HCT116 (cell line): ENCODE measurements at regions not wholly inside any gene's neighbourhood (a gene's known extent, or its start where the extent isn't known, plus 50 kb on each side); places are given as distances from the start of the nearest gene placed in this dataset.

Experiments
- ATAC-seq: fragments of 200-7000 bp; cut with Tn5 transposase; 2 replicates; pipeline ENCODE4 v1.9.1; 2020; ENCODE audit warnings: mild to moderate bottlenecking, moderate library complexity
- BruUV-seq: library from RNA; stranded (reverse); fragments of 400-500 nt; replicated peaks from 2 replicates; lab custom pipeline; 2021; lab: Mats Ljungman, UMichigan
- CTCF ChIA-PET: fragments of 300-600 bp; sonication (Branson Sonifier 250); formaldehyde crosslinking; loops from one replicate; lab custom pipeline; 2021; ENCODE audit warnings: antibody characterized with exemption; lab: Charles Lee
- POLR2A ChIA-PET: fragments of 300-600, 350-600 bp; sonication (Branson Sonifier 250); formaldehyde crosslinking; loops from one replicate; lab custom pipeline; 2021; ENCODE audit warnings: antibody characterized with exemption; lab: Charles Lee
- RAD21 ChIA-PET, 2 experiments: fragments of 300-600 bp; sonication (Branson Sonifier 250); formaldehyde crosslinking; loops; one replicate each; lab custom pipeline; 2023; ENCODE audit warnings: low total read pairs in 2 of 2; ENCODE audit not compliant: uncharacterized antibody in 2 of 2, unreplicated experiment in 2 of 2, low non-redundant PET in 1 of 2; lab: Charles Lee
- DNase-seq: peaks from one replicate; pipeline ENCODE4 v3.0.0-alpha.2; 2010; ENCODE audit warnings: low read depth, low spot score
- H2AFZ ChIP-seq: fragments of 200-600 bp; shearing (Covaris generic), sonication (generic); 2 replicates; pipeline ENCODE4 v1.6.1; 2017; ENCODE audit warnings: low read depth, mixed run types, mixed read lengths, antibody characterized with exemption, low read length; ENCODE audit not compliant: poor library complexity, severe bottlenecking
- H3K27ac ChIP-seq: 2 replicates; pipeline ENCODE4 v1.5.1; 2012; ENCODE audit warnings: low read depth, low read length
- H3K27me3 ChIP-seq: fragments of 200-600 bp; sonication (generic); 2 replicates; pipeline ENCODE4 v1.6.1; 2016; ENCODE audit warnings: mixed run types, low read length, mixed read lengths; ENCODE audit not compliant: insufficient read depth
- H3K36me3 ChIP-seq, 2 experiments: fragments of 200-500 bp in 1 of 2; fragments of 200-600 bp in 1 of 2; sonication (Bioruptor generic) in 1 of 2; sonication (generic) in 1 of 2; 2 replicates each; pipeline versions ENCODE4 v1.5.1 to v1.6.1; 2014 to 2016; ENCODE audit warnings: low read length in 2 of 2, inconsistent platforms in 1 of 2, mixed read lengths in 1 of 2, mixed run types in 1 of 2; ENCODE audit not compliant: insufficient read depth in 2 of 2, control insufficient read depth in 1 of 2
- H3K4me1 ChIP-seq, 2 experiments: fragments of 200-600 bp in 1 of 2; sonication (generic) in 1 of 2; 2 replicates each; pipeline versions ENCODE4 v1.5.1 to v1.6.1; 2012 to 2017; ENCODE audit warnings: low read length in 2 of 2, inconsistent platforms in 1 of 2, mild to moderate bottlenecking in 1 of 2, mixed read lengths in 1 of 2, mixed run types in 1 of 2, moderate library complexity in 1 of 2; ENCODE audit not compliant: insufficient read depth in 2 of 2, control insufficient read depth in 1 of 2
- H3K4me2 ChIP-seq: fragments of 200-600 bp; sonication (generic); 2 replicates; pipeline ENCODE4 v1.6.1; 2017; ENCODE audit warnings: mixed run types, low read length, mixed read lengths
- H3K4me3 ChIP-seq, 2 experiments: fragments of 200-600 bp in 1 of 2; sonication (generic) in 1 of 2; replicated peaks in 1 of 2; 2 replicates each; pipeline ENCODE4 v1.5.1; 2011 to 2016; ENCODE audit warnings: low read length in 2 of 2, control low read depth in 1 of 2, low read depth in 1 of 2, mild to moderate bottlenecking in 1 of 2, mixed read lengths in 1 of 2, mixed run types in 1 of 2
- H3K79me2 ChIP-seq: fragments of 200-600 bp; sonication (generic); 2 replicates; pipeline ENCODE4 v1.6.1; 2017; ENCODE audit warnings: mild to moderate bottlenecking, mixed run types, low read length, moderate library complexity, mixed read lengths; ENCODE audit not compliant: insufficient read depth
- H3K9ac ChIP-seq: fragments of 200-600 bp; sonication (generic); 2 replicates; pipeline ENCODE4 v1.6.1; 2016; ENCODE audit warnings: low read length, mixed read lengths
- H3K9me2 ChIP-seq: fragments of 200-600 bp; sonication (generic), shearing (Covaris generic); 2 replicates; pipeline ENCODE4 v1.6.1; 2017; ENCODE audit warnings: mixed run types, mild to moderate bottlenecking, moderate library complexity; ENCODE audit not compliant: insufficient read depth
- H3K9me3 ChIP-seq, 2 experiments: fragments of 200-500 bp in 1 of 2; fragments of 200-600 bp in 1 of 2; sonication (Bioruptor generic) in 1 of 2; sonication (generic) in 1 of 2; 2 replicates each; pipeline ENCODE4 v1.6.1; 2014 to 2017; ENCODE audit warnings: low read length in 2 of 2, mixed read lengths in 2 of 2, inconsistent platforms in 1 of 2, low read depth in 1 of 2, mild to moderate bottlenecking in 1 of 2, mixed run types in 1 of 2, moderate library complexity in 1 of 2; ENCODE audit not compliant: control insufficient read depth in 1 of 2, insufficient read depth in 1 of 2
- H4K20me1 ChIP-seq: fragments of 200-600 bp; sonication (generic), shearing (Covaris generic); 2 replicates; pipeline ENCODE4 v1.6.1; 2017; ENCODE audit warnings: mixed run types, mild to moderate bottlenecking, moderate library complexity; ENCODE audit not compliant: insufficient read depth
- ATF3 ChIP-seq: IDR thresholded peaks from 2 replicates; pipeline ENCODE4 v1.6.1; 2012
- CBX3 ChIP-seq: IDR thresholded peaks from 2 replicates; pipeline ENCODE4 v1.6.1; 2012; ENCODE audit warnings: low read depth
- CTCF ChIP-seq, 3 experiments: fragments of 200-600 bp in 1 of 3; sonication (generic) in 1 of 3; IDR thresholded peaks in 2 of 3; conservative IDR thresholded peaks in 1 of 3; 2 replicates each; pipeline ENCODE4 v1.5.1; 2012 to 2017; ENCODE audit warnings: low read depth in 2 of 3, low read length in 2 of 3, antibody characterized with exemption in 1 of 3, borderline replicate concordance in 1 of 3, control low read depth in 1 of 3, mild to moderate bottlenecking in 1 of 3, mixed read lengths in 1 of 3, mixed run types in 1 of 3, moderate library complexity in 1 of 3; ENCODE audit not compliant: insufficient read depth in 1 of 3
- EGR1 ChIP-seq: IDR thresholded peaks from 2 replicates; pipeline ENCODE4 v1.6.1; 2012; ENCODE audit warnings: low read depth
- EZH2 ChIP-seq: fragments of 200-600 bp; sonication (generic); IDR thresholded peaks from 2 replicates; pipeline ENCODE4 v1.6.1; 2017; ENCODE audit warnings: antibody characterized with exemption, mixed run types
- FOSL1 ChIP-seq: IDR thresholded peaks from 2 replicates; pipeline ENCODE4 v1.6.1; 2012; ENCODE audit warnings: low read depth
- JUND ChIP-seq: IDR thresholded peaks from 2 replicates; pipeline ENCODE4 v1.6.1; 2012
- MAX ChIP-seq: IDR thresholded peaks from 2 replicates; pipeline ENCODE4 v1.6.1; 2012
- POLR2A ChIP-seq: IDR thresholded peaks from 2 replicates; pipeline ENCODE4 v1.7.0; 2011; ENCODE audit warnings: borderline replicate concordance; ENCODE audit not compliant: insufficient read depth, insufficient read length; ENCODE audit errors: extremely low read depth
- SIN3A ChIP-seq: IDR thresholded peaks from 2 replicates; pipeline ENCODE4 v1.6.1; 2012; ENCODE audit warnings: low read depth
- TCF7L2 ChIP-seq: IDR thresholded peaks from 2 replicates; pipeline ENCODE4 v1.7.0; 2011; ENCODE audit warnings: borderline replicate concordance, inconsistent platforms; ENCODE audit not compliant: insufficient read depth, insufficient read length; ENCODE audit errors: extremely low read depth
- YY1 ChIP-seq: IDR thresholded peaks from 2 replicates; pipeline ENCODE4 v1.6.1; 2011; ENCODE audit warnings: low read length, low read depth, moderate library complexity, mild to moderate bottlenecking; ENCODE audit not compliant: insufficient replicate concordance; ENCODE audit errors: extremely low read depth
- ZBTB33 ChIP-seq: IDR thresholded peaks from 2 replicates; pipeline ENCODE4 v1.6.1; 2011; ENCODE audit warnings: mild to moderate bottlenecking, low read length, moderate library complexity; ENCODE audit not compliant: insufficient replicate concordance; ENCODE audit errors: extremely low read depth
- ZFX ChIP-seq: fragments of 450-650 bp; IDR thresholded peaks from 2 replicates; pipeline ENCODE4 v1.6.1; 2017
- ZNF274 ChIP-seq: fragments of 200-500 bp; sonication (Bioruptor generic); IDR thresholded peaks from 2 replicates; pipeline ENCODE4 v1.6.1; 2014; ENCODE audit warnings: mild to moderate bottlenecking, low read depth, low read length, inconsistent platforms
- intact Hi-C: fragments of 100-400 bp; cut with micrococcal nuclease; formaldehyde crosslinking; loops from 2 replicates; pipeline ENCODE4 v1.10.0; 2022

GRCh38 chr3:78070188-78070587, 1030.3 kb downstream of the ROBO2 start:
- TF ChIP-seq ZBTB33 (no peak), MAX (no peak), ZNF274 (no peak), EGR1 (no peak), ZFX (no peak), YY1 (no peak), POLR2A (no peak), CBX3 (no peak), CTCF (IDR thresholded peaks at IDR 0.05 in 2 of 3, conservative IDR thresholded peaks at IDR 0.05 in 1 of 3; ENCODE audit: borderline replicate concordance in 1 of 3, insufficient read depth in 1 of 3, low read depth in 2 of 3, low read length in 2 of 3) (no peak), EZH2 (no peak), FOSL1 (no peak), JUND (no peak), ATF3 (no peak), TCF7L2 (no peak), SIN3A (no peak)
- BruUV-seq: no TSS peak
- ChIA-PET RAD21 (no interaction called here), POLR2A (no interaction called here), CTCF (no interaction called here)
- Histone ChIP-seq H3K9me3 (peaks cover 3 to 14% of the 10 kb centered on the region in 2 experiments), H3K4me1 (no peaks in the 10 kb centered on the region), H3K27ac (no peak overlapping the region), H3K4me3 (no peak overlapping the region), H2AFZ (no peak overlapping the region), H3K9ac (no peak overlapping the region), H3K4me2 (no peak overlapping the region), H4K20me1 (no peaks in the 10 kb centered on the region), H3K9me2 (no peaks in the 10 kb centered on the region), H3K36me3 (no peaks in the 10 kb centered on the region), H3K27me3 (no peaks in the 10 kb centered on the region), H3K79me2 (no peaks in the 10 kb centered on the region)
- ATAC-seq (no peak), DNase-seq (no peak)
- intact Hi-C loops: no loop called here
